GM21723 (cell line): ENCODE measurements at regions not wholly inside any gene's neighbourhood (a gene's known extent, or its start where the extent isn't known, plus 50 kb on each side); places are given as distances from the start of the nearest gene placed in this dataset.

ENCODE experiments used
- ATAC-seq: cut with Tn5 transposase; IDR thresholded peaks from one replicate; pipeline ENCODE4 v1.9.1; 2021; ENCODE audit warnings: mild to moderate bottlenecking, moderate library complexity; ENCODE audit not compliant: unreplicated experiment

GRCh38 chr1:219281831-219282230, 108.2 kb downstream of the LYPLAL1 start:
- ATAC-seq, result no peak

- ATAC-seq, result no peak
These were observed 105.5 kb downstream of the LYPLAL1 start for GRCh38 chr1:219279017-219279770.

- no peak for ATAC-seq
These were observed 104.6 kb downstream of the LYPLAL1 start for GRCh38 chr1:219278288-219278687.

- no peak for ATAC-seq
These were observed 103.8 kb downstream of the LYPLAL1 start for GRCh38 chr1:219277304-219278105.

- ATAC-seq, result no peak
These were observed 102.5 kb downstream of the LYPLAL1 start for GRCh38 chr1:219276049-219276738.

GRCh38 chr1:219273088-219273686, 99.5 kb downstream of the LYPLAL1 start:
- ATAC-seq, result no peak

GRCh38 chr1:219271818-219272535, 98.3 kb downstream of the LYPLAL1 start:
- ATAC-seq, result no peak

- ATAC-seq, result no peak
These were observed 95.5 kb downstream of the LYPLAL1 start for GRCh38 chr1:219269171-219269570.

- no peak for ATAC-seq
These were observed 92.8 kb downstream of the LYPLAL1 start for GRCh38 chr1:219266524-219266923.

GRCh38 chr1:219265026-219265515, 91.4 kb downstream of the LYPLAL1 start:
- ATAC-seq, result no peak

- ATAC-seq, result no peak
These were observed 90.9 kb downstream of the LYPLAL1 start for GRCh38 chr1:219264561-219264960.
